ENCODE measurements at regions not wholly inside any gene's neighbourhood (a gene's known extent, or its start where the extent isn't known, plus 50 kb on each side); places are given as distances from the start of the nearest gene placed in this dataset.

- Histone ChIP-seq H3K9ac (replicated peaks in 1 of 4; ENCODE audit: extremely low read depth in 1 of 4, low read depth in 3 of 4, low read length in 3 of 4) (no peak overlapping the region), H4K91ac (replicated peaks; ENCODE audit: insufficient read length, low read length) (no peak overlapping the region), H3K36me3 (ENCODE audit: control insufficient read depth in 2 of 4, insufficient read depth in 4 of 4, low read length in 3 of 4) (no peaks in the 10 kb centered on the region), H2AFZ (ENCODE audit: low read length) (no peak overlapping the region), H4K8ac (ENCODE audit: extremely low read depth, insufficient read depth, low read length) (no peak overlapping the region), H2BK5ac (ENCODE audit: low read depth, low read length) (no peak overlapping the region), H4K5ac (ENCODE audit: insufficient read length, low read depth, low read length) (no peak overlapping the region), H4K20me1 (replicated peaks in 1 of 2; ENCODE audit: control insufficient read depth in 1 of 2, insufficient read depth in 2 of 2, low read length in 2 of 2) (no peaks in the 10 kb centered on the region), H3K4me2 (ENCODE audit: insufficient read depth in 1 of 2, low read depth in 2 of 2, low read length in 2 of 2) (no peak overlapping the region), H2BK12ac (ENCODE audit: low read depth, low read length) (no peak overlapping the region), H3K23me2 (ENCODE audit: low read depth, low read length) (no peaks in the 10 kb centered on the region), H3K27me3 (replicated peaks in 1 of 4; ENCODE audit: control insufficient read depth in 3 of 4, extremely low read depth in 1 of 4, insufficient read depth in 3 of 4, low read length in 3 of 4) (no peaks in the 10 kb centered on the region), H3K23ac (ENCODE audit: insufficient read length) (no peak overlapping the region), H3K4me1 (replicated peaks in 1 of 4; ENCODE audit: control insufficient read depth in 3 of 4, insufficient read depth in 4 of 4, low read length in 3 of 4) (no peaks in the 10 kb centered on the region), H3K79me1 (ENCODE audit: low read depth, low read length) (no peaks in the 10 kb centered on the region), H3K9me3 (ENCODE audit: insufficient read depth in 2 of 2, low read depth in 1 of 2, low read length in 1 of 2) (peaks cover 0 to 2% of the 10 kb centered on the region in 2 experiments; a peak in 1 of 4 replicates), H3K14ac (ENCODE audit: insufficient read length) (no peak overlapping the region), H3K4ac (replicated peaks; ENCODE audit: insufficient read length, low read depth, low read length) (no peak overlapping the region), H3K4me3 (ENCODE audit: extremely low read depth in 1 of 4, insufficient read depth in 2 of 4, low read depth in 3 of 4, low read length in 4 of 4) (no peak overlapping the region), H2BK20ac (ENCODE audit: low read length) (no peak overlapping the region), H2BK15ac (ENCODE audit: low read length) (no peak overlapping the region), H3K27ac (ENCODE audit: low read depth, low read length) (no peak overlapping the region), H3K18ac (ENCODE audit: extremely low read depth, low read length) (no peak overlapping the region), H3K56ac (replicated peaks; ENCODE audit: insufficient read length, low read depth, low read length) (no peak overlapping the region), H2BK120ac (replicated peaks; ENCODE audit: low read depth, low read length) (no peak overlapping the region), H2AK5ac (ENCODE audit: low read depth, low read length) (no peak overlapping the region), H3K79me2 (ENCODE audit: control insufficient read depth in 1 of 2, insufficient read depth in 2 of 2, low read length in 2 of 2) (no peaks in the 10 kb centered on the region)
- ChIA-PET CTCF (ENCODE audit: partially characterized antibody) (interaction anchor here (0.6 to 5.5 kb wide), 38 partner anchors 8 to 1088 kb away, joined by 3 to 56 read pairs (median 4); no protein-coding TSS in a partner anchor), POLR2A (ENCODE audit: partially characterized antibody) (no interaction called here)
- 88% methylated on average over 5 of the region's 5 CpGs; no CpG with 5 or more reads in 1 of the 2 experiments for WGBS, 2 experiments (ENCODE audit: extremely low coverage in 1 of 2, insufficient coverage in 1 of 2, insufficient read length in 1 of 2, insufficient replicate concordance in 2 of 2, low coverage in 1 of 2, low lambda C conversion rate in 2 of 2, missing lambda C conversion rate in 1 of 2)
- DNase-seq (ENCODE audit: low read depth in 1 of 2, low spot score in 2 of 2) (no peak), FAIRE-seq (no peak)
- TF ChIP-seq CBX5 (IDR thresholded peaks at IDR 0.05; ENCODE audit: low read depth, low read length) (no peak), GTF2F1 (IDR thresholded peaks at IDR 0.05; ENCODE audit: borderline replicate concordance, low read depth, low read length) (no peak), MAFK (IDR thresholded peaks at IDR 0.05; ENCODE audit: low read depth, low read length) (no peak), CHD2 (IDR thresholded peaks at IDR 0.05; ENCODE audit: low read length) (no peak), SAP30 (IDR thresholded peaks at IDR 0.05; ENCODE audit: insufficient read depth, insufficient replicate concordance, low read length) (no peak), SP4 (IDR thresholded peaks at IDR 0.05; ENCODE audit: low read length) (no peak), MAX (IDR thresholded peaks at IDR 0.05) (no peak), USF2 (IDR thresholded peaks at IDR 0.05; ENCODE audit: low read length) (no peak), SP1 (IDR thresholded peaks at IDR 0.05; ENCODE audit: low read depth, low read length) (no peak), RBBP5 (IDR thresholded peaks at IDR 0.05; ENCODE audit: borderline replicate concordance, low read depth, low read length) (no peak), TCF12 (IDR thresholded peaks at IDR 0.05; ENCODE audit: low read depth, low read length) (no peak), NANOG (IDR thresholded peaks at IDR 0.05; ENCODE audit: insufficient read depth, low read depth, low read length, poor library complexity, severe bottlenecking) (no peak)
Observed at GRCh38 chr1:240005997-240006650, 85.6 kb upstream of the FMN2 start.

Measured in H1 (cell line).